ENCODE measurements at regions not wholly inside any gene's neighbourhood (a gene's known extent, or its start where the extent isn't known, plus 50 kb on each side); places are given as distances from the start of the nearest gene placed in this dataset.
A peak's percentile ranks its signal among the peaks of the same experiment; 100 is the strongest.

- DNase-seq: no peak
- no peak overlapping the region for H3K23ac ChIP-seq (ENCODE audit: low read length)
- H2BK15ac ChIP-seq (replicated peaks; ENCODE audit: low read depth): no peak overlapping the region
- H3K4ac ChIP-seq (ENCODE audit: low read depth, low read length): no peak overlapping the region
- no peaks in the 10 kb centered on the region for H3K36me3 ChIP-seq (ENCODE audit: control insufficient read depth, insufficient read depth, low read length)
- no peak overlapping the region for H3K27ac ChIP-seq (ENCODE audit: low read depth, low read length)
- H4K5ac ChIP-seq (ENCODE audit: low read length): no peak overlapping the region
- no peak overlapping the region for H3K4me3 ChIP-seq (ENCODE audit: low read length)
- no peak overlapping the region for H2BK5ac ChIP-seq (ENCODE audit: low read length)
- no peaks in the 10 kb centered on the region for H3K79me2 ChIP-seq (ENCODE audit: control insufficient read depth, insufficient read depth, low read length)
- H3K4me1 ChIP-seq (ENCODE audit: control insufficient read depth, low read depth, low read length): no peaks in the 10 kb centered on the region
- no peak overlapping the region for H3K9ac ChIP-seq (ENCODE audit: low read length)
- H4K8ac ChIP-seq (ENCODE audit: low read depth, low read length): no peak overlapping the region
- no CpG with 5 or more reads among the region's 2 CpGs for WGBS (ENCODE audit: extremely low coverage, insufficient coverage, low lambda C conversion rate)
- H3K27me3 ChIP-seq (ENCODE audit: insufficient read depth, low read length, poor library complexity): no peaks in the 10 kb centered on the region
- H3K18ac ChIP-seq (ENCODE audit: low read length): no peak overlapping the region
- H3K56ac ChIP-seq (ENCODE audit: low read length): no peak overlapping the region
- H2AK5ac ChIP-seq (ENCODE audit: low read length): no peak overlapping the region
- H2BK120ac ChIP-seq (ENCODE audit: low read depth, low read length): no peak overlapping the region
- no peak overlapping the region for H3K4me2 ChIP-seq (ENCODE audit: low read length)
- no peaks in the 10 kb centered on the region for H3K79me1 ChIP-seq (ENCODE audit: low read length)
These were observed 617.2 kb downstream of the CDH18 start for GRCh38 chr5:19370655-19371386.

GRCh38 chr5:19388391-19388790 is 599.6 kb downstream of the CDH18 start:
- Histone ChIP-seq H3K9ac (ENCODE audit: low read length) (no peak overlapping the region), H3K4me3 (ENCODE audit: low read length) (no peak overlapping the region), H3K4me1 (ENCODE audit: control insufficient read depth, low read depth, low read length) (no peaks in the 10 kb centered on the region), H3K27ac (ENCODE audit: low read depth, low read length) (no peak overlapping the region), H3K79me2 (ENCODE audit: control insufficient read depth, insufficient read depth, low read length) (no peaks in the 10 kb centered on the region), H3K23ac (ENCODE audit: low read length) (no peak overlapping the region), H3K79me1 (ENCODE audit: low read length) (no peaks in the 10 kb centered on the region), H4K5ac (ENCODE audit: low read length) (no peak overlapping the region), H3K18ac (ENCODE audit: low read length) (no peak overlapping the region), H2AK5ac (ENCODE audit: low read length) (no peak overlapping the region), H3K4me2 (ENCODE audit: low read length) (no peak overlapping the region), H2BK5ac (ENCODE audit: low read length) (no peak overlapping the region), H2BK15ac (replicated peaks; ENCODE audit: low read depth) (no peak overlapping the region), H4K8ac (ENCODE audit: low read depth, low read length) (no peak overlapping the region), H3K56ac (ENCODE audit: low read length) (no peak overlapping the region), H3K4ac (ENCODE audit: low read depth, low read length) (no peak overlapping the region), H3K27me3 (ENCODE audit: insufficient read depth, low read length, poor library complexity) (no peaks in the 10 kb centered on the region), H3K36me3 (ENCODE audit: control insufficient read depth, insufficient read depth, low read length) (no peaks in the 10 kb centered on the region), H2BK120ac (ENCODE audit: low read depth, low read length) (no peak overlapping the region)
- no CpG with 5 or more reads among the region's 7 CpGs for WGBS (ENCODE audit: extremely low coverage, insufficient coverage, low lambda C conversion rate)
- no peak for DNase-seq

GRCh38 chr5:19401032-19401431 is 587.0 kb downstream of the CDH18 start:
- peak; percentile 10 for DNase-seq
- no peaks in the 10 kb centered on the region for H3K79me2 ChIP-seq (ENCODE audit: control insufficient read depth, insufficient read depth, low read length)
- no CpG with 5 or more reads among the region's 1 CpG for WGBS (ENCODE audit: extremely low coverage, insufficient coverage, low lambda C conversion rate)
- H3K27ac ChIP-seq (ENCODE audit: low read depth, low read length): no peak overlapping the region
- no peaks in the 10 kb centered on the region for H3K79me1 ChIP-seq (ENCODE audit: low read length)
- H2AK5ac ChIP-seq (ENCODE audit: low read length): no peak overlapping the region
- no peaks in the 10 kb centered on the region for H3K36me3 ChIP-seq (ENCODE audit: control insufficient read depth, insufficient read depth, low read length)
- no peak overlapping the region for H3K4me2 ChIP-seq (ENCODE audit: low read length)
- no peaks in the 10 kb centered on the region for H3K27me3 ChIP-seq (ENCODE audit: insufficient read depth, low read length, poor library complexity)
- no peak overlapping the region for H3K23ac ChIP-seq (ENCODE audit: low read length)
- no peak overlapping the region for H4K5ac ChIP-seq (ENCODE audit: low read length)
- H3K9ac ChIP-seq (ENCODE audit: low read length): no peak overlapping the region
- no peak overlapping the region for H3K4me3 ChIP-seq (ENCODE audit: low read length)
- no peak overlapping the region for H4K8ac ChIP-seq (ENCODE audit: low read depth, low read length)
- no peak overlapping the region for H2BK120ac ChIP-seq (ENCODE audit: low read depth, low read length)
- H3K4ac ChIP-seq (ENCODE audit: low read depth, low read length): no peak overlapping the region
- H2BK5ac ChIP-seq (ENCODE audit: low read length): no peak overlapping the region
- H3K18ac ChIP-seq (ENCODE audit: low read length): no peak overlapping the region
- H3K4me1 ChIP-seq (ENCODE audit: control insufficient read depth, low read depth, low read length): no peaks in the 10 kb centered on the region
- no peak overlapping the region for H3K56ac ChIP-seq (ENCODE audit: low read length)
- H2BK15ac ChIP-seq (replicated peaks; ENCODE audit: low read depth): no peak overlapping the region

- no peak overlapping the region for H2AK5ac ChIP-seq (ENCODE audit: low read length)
- H3K27ac ChIP-seq (ENCODE audit: low read depth, low read length): no peak overlapping the region
- no peak overlapping the region for H2BK15ac ChIP-seq (replicated peaks; ENCODE audit: low read depth)
- H3K4me2 ChIP-seq (ENCODE audit: low read length): no peak overlapping the region
- no peak overlapping the region for H4K5ac ChIP-seq (ENCODE audit: low read length)
- no peaks in the 10 kb centered on the region for H3K79me2 ChIP-seq (ENCODE audit: control insufficient read depth, insufficient read depth, low read length)
- no peaks in the 10 kb centered on the region for H3K79me1 ChIP-seq (ENCODE audit: low read length)
- H4K8ac ChIP-seq (ENCODE audit: low read depth, low read length): no peak overlapping the region
- H3K4ac ChIP-seq (ENCODE audit: low read depth, low read length): no peak overlapping the region
- H3K9ac ChIP-seq (ENCODE audit: low read length): no peak overlapping the region
- no peak overlapping the region for H3K18ac ChIP-seq (ENCODE audit: low read length)
- no peaks in the 10 kb centered on the region for H3K36me3 ChIP-seq (ENCODE audit: control insufficient read depth, insufficient read depth, low read length)
- H3K23ac ChIP-seq (ENCODE audit: low read length): no peak overlapping the region
- H3K27me3 ChIP-seq (ENCODE audit: insufficient read depth, low read length, poor library complexity): no peaks in the 10 kb centered on the region
- no CpG with 5 or more reads among the region's 3 CpGs for WGBS (ENCODE audit: extremely low coverage, insufficient coverage, low lambda C conversion rate)
- H2BK120ac ChIP-seq (ENCODE audit: low read depth, low read length): no peak overlapping the region
- no peaks in the 10 kb centered on the region for H3K4me1 ChIP-seq (ENCODE audit: control insufficient read depth, low read depth, low read length)
- no peak overlapping the region for H3K4me3 ChIP-seq (ENCODE audit: low read length)
- H3K56ac ChIP-seq (ENCODE audit: low read length): no peak overlapping the region
- H2BK5ac ChIP-seq (ENCODE audit: low read length): no peak overlapping the region
- DNase-seq: no peak
These were observed 581.2 kb downstream of the CDH18 start for GRCh38 chr5:19406576-19407365.

DNA sequence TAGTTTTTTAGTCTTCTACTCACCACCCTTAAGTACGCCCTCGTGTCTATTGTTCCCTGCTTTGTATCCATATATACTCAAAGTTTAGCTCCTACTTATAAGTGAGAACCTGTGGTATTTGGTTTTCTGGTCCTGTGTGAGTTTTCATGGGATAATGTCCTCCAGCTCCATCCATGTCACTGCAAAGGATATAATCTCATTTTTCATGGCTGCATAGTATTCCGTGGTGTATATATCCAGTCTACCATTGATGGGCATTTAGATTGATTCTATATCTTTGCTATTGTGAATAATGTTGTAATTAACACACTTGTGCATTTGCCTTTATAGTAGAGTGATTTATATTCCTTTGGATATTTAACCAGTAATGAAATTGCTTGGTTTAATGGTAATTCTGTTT is 579.9 kb downstream of the CDH18 start:
- no peak overlapping the region for H3K9ac ChIP-seq (ENCODE audit: low read length)
- WGBS (ENCODE audit: extremely low coverage, insufficient coverage, low lambda C conversion rate): no CpG with 5 or more reads among the region's 3 CpGs
- H3K4ac ChIP-seq (ENCODE audit: low read depth, low read length): no peak overlapping the region
- no peak for DNase-seq
- no peaks in the 10 kb centered on the region for H3K27me3 ChIP-seq (ENCODE audit: insufficient read depth, low read length, poor library complexity)
- H3K4me2 ChIP-seq (ENCODE audit: low read length): no peak overlapping the region
- no peaks in the 10 kb centered on the region for H3K79me2 ChIP-seq (ENCODE audit: control insufficient read depth, insufficient read depth, low read length)
- no peak overlapping the region for H3K4me3 ChIP-seq (ENCODE audit: low read length)
- no peaks in the 10 kb centered on the region for H3K79me1 ChIP-seq (ENCODE audit: low read length)
- H4K5ac ChIP-seq (ENCODE audit: low read length): no peak overlapping the region
- no peak overlapping the region for H2BK15ac ChIP-seq (replicated peaks; ENCODE audit: low read depth)
- H3K4me1 ChIP-seq (ENCODE audit: control insufficient read depth, low read depth, low read length): no peaks in the 10 kb centered on the region
- H2AK5ac ChIP-seq (ENCODE audit: low read length): no peak overlapping the region
- no peak overlapping the region for H3K23ac ChIP-seq (ENCODE audit: low read length)
- H3K27ac ChIP-seq (ENCODE audit: low read depth, low read length): no peak overlapping the region
- H2BK120ac ChIP-seq (ENCODE audit: low read depth, low read length): no peak overlapping the region
- no peak overlapping the region for H2BK5ac ChIP-seq (ENCODE audit: low read length)
- no peaks in the 10 kb centered on the region for H3K36me3 ChIP-seq (ENCODE audit: control insufficient read depth, insufficient read depth, low read length)
- no peak overlapping the region for H3K56ac ChIP-seq (ENCODE audit: low read length)
- no peak overlapping the region for H4K8ac ChIP-seq (ENCODE audit: low read depth, low read length)
- no peak overlapping the region for H3K18ac ChIP-seq (ENCODE audit: low read length)
